GM12892 (cell line): ENCODE measurements at regions not wholly inside any gene's neighbourhood (a gene's known extent, or its start where the extent isn't known, plus 50 kb on each side); places are given as distances from the start of the nearest gene placed in this dataset.

Experiments used
- POLR2A ChIP-seq: IDR thresholded peaks from 2 replicates; pipeline ENCODE4 v1.6.1; 2011; ENCODE audit warnings: low read depth, low read length, control low read depth
- POLR2AphosphoS5 ChIP-seq: IDR thresholded peaks from 2 replicates; pipeline ENCODE4 v1.6.1; 2011; ENCODE audit warnings: low read depth, low read length, control low read depth
- TAF1 ChIP-seq: IDR thresholded peaks from 2 replicates; pipeline ENCODE4 v1.6.1; 2011; ENCODE audit warnings: low read depth, mild to moderate bottlenecking, control low read depth, low read length, borderline replicate concordance

GRCh38 chr9:120230227-120230626 is 349.7 kb downstream of the CDK5RAP2 start:
- TF ChIP-seq TAF1 = no peak
- TF ChIP-seq POLR2AphosphoS5 = no peak
- no peak for TF ChIP-seq POLR2A
